ENCODE measurements at regions not wholly inside any gene's neighbourhood (a gene's known extent, or its start where the extent isn't known, plus 50 kb on each side); places are given as distances from the start of the nearest gene placed in this dataset.

GRCh38 chr20:39717936-39718335 is 755.8 kb downstream of the DHX35 start:
- POLR2A ChIA-PET: no interaction called here

GRCh38 chr20:39716796-39717341 is 754.7 kb downstream of the DHX35 start:
- Histone ChIP-seq H3K36me3 (ENCODE audit: insufficient read depth, low read length) (no peaks in the 10 kb centered on the region), H3K27me3 (ENCODE audit: control insufficient read depth in 1 of 2, insufficient read depth in 2 of 2, low read length in 2 of 2) (no peaks in the 10 kb centered on the region), H3K9me3 (ENCODE audit: control insufficient read depth in 1 of 2, insufficient read depth in 1 of 2, low read length in 2 of 2) (peaks cover 0 to 4% of the 10 kb centered on the region in 2 experiments), H3K4me1 (ENCODE audit: insufficient read depth, low read length) (no peaks in the 10 kb centered on the region), H3K4me3 (ENCODE audit: low read length) (no peak overlapping the region), H3K27ac (ENCODE audit: low read depth in 1 of 2, low read length in 2 of 2) (no peak overlapping the region)
- Mint-ChIP-seq H3K27me3 (no peaks in the 10 kb centered on the region), H3K9me3 (peaks cover under 1% of the 10 kb centered on the region), H3K36me3 (ENCODE audit: low read depth) (no peaks in the 10 kb centered on the region), H3K27ac (no peak overlapping the region), H3K4me3 (no peak overlapping the region), H3K4me1 (ENCODE audit: low read depth) (no peaks in the 10 kb centered on the region)
- ATAC-seq (ENCODE audit: poor library complexity): no peak
- ChIA-PET POLR2A (no interaction called here), CTCF (no interaction called here)
- intact Hi-C loops (cut with DNase I, micrococcal nuclease): no loop called here
- no peak for DNase-seq
- TF ChIP-seq CTCF (IDR thresholded peaks at IDR 0.05): no peak

More at GRCh38 chr20:39717936-39718335, 755.8 kb downstream of the DHX35 start:
- no peak for ATAC-seq (ENCODE audit: poor library complexity)
- no peaks in the 10 kb centered on the region for H3K4me1 Mint-ChIP-seq (ENCODE audit: low read depth)
- H3K9me3 Mint-ChIP-seq: no peaks in the 10 kb centered on the region
- H3K4me3 Mint-ChIP-seq: no peak overlapping the region
- no peak for TF ChIP-seq CTCF (IDR thresholded peaks at IDR 0.05)
- no peak for DNase-seq
- no peaks in the 10 kb centered on the region for H3K4me1 ChIP-seq (ENCODE audit: insufficient read depth, low read length)
- CTCF ChIA-PET: no interaction called here
- no peaks in the 10 kb centered on the region for H3K27me3 ChIP-seq (ENCODE audit: control insufficient read depth in 1 of 2, insufficient read depth in 2 of 2, low read length in 2 of 2)
- no peaks in the 10 kb centered on the region for H3K36me3 Mint-ChIP-seq (ENCODE audit: low read depth)
- intact Hi-C loops (cut with DNase I, micrococcal nuclease): no loop called here
- H3K9me3 ChIP-seq (ENCODE audit: control insufficient read depth in 1 of 2, insufficient read depth in 1 of 2, low read length in 2 of 2): peaks cover 0 to 4% of the 10 kb centered on the region in 2 experiments
- H3K27ac ChIP-seq (ENCODE audit: low read depth in 1 of 2, low read length in 2 of 2): no peak overlapping the region
- H3K36me3 ChIP-seq (ENCODE audit: insufficient read depth, low read length): no peaks in the 10 kb centered on the region
- H3K27me3 Mint-ChIP-seq: no peaks in the 10 kb centered on the region
- no peak overlapping the region for H3K27ac Mint-ChIP-seq
- no peak overlapping the region for H3K4me3 ChIP-seq (ENCODE audit: low read length)

- H3K27ac Mint-ChIP-seq: no peak overlapping the region
- H3K4me3 Mint-ChIP-seq: no peak overlapping the region
- POLR2A ChIA-PET: no interaction called here
- DNase-seq (no peak), ATAC-seq (ENCODE audit: poor library complexity) (no peak)
- H3K27me3 Mint-ChIP-seq: no peaks in the 10 kb centered on the region
- no peaks in the 10 kb centered on the region for H3K4me1 ChIP-seq (ENCODE audit: insufficient read depth, low read length)
- no peaks in the 10 kb centered on the region for H3K27me3 ChIP-seq (ENCODE audit: control insufficient read depth in 1 of 2, insufficient read depth in 2 of 2, low read length in 2 of 2)
- peaks cover 3% of the 10 kb centered on the region for H3K9me3 Mint-ChIP-seq
- TF ChIP-seq CTCF (IDR thresholded peaks at IDR 0.05): no peak
- H3K27ac ChIP-seq (ENCODE audit: low read depth in 1 of 2, low read length in 2 of 2): no peak overlapping the region
- no peak overlapping the region for H3K4me3 ChIP-seq (ENCODE audit: low read length)
- CTCF ChIA-PET: no interaction called here
- H3K9me3 ChIP-seq (ENCODE audit: control insufficient read depth in 1 of 2, insufficient read depth in 1 of 2, low read length in 2 of 2): no peaks in the 10 kb centered on the region
- H3K36me3 ChIP-seq (ENCODE audit: insufficient read depth, low read length): no peaks in the 10 kb centered on the region
- no peaks in the 10 kb centered on the region for H3K4me1 Mint-ChIP-seq (ENCODE audit: low read depth)
- intact Hi-C loops (cut with DNase I, micrococcal nuclease): no loop called here
- H3K36me3 Mint-ChIP-seq (ENCODE audit: low read depth): no peaks in the 10 kb centered on the region
Observed at GRCh38 chr20:39713076-39713840, 751.1 kb downstream of the DHX35 start.
